Type B pancreatic cell (in vitro differentiated cells): ENCODE measurements at regions not wholly inside any gene's neighbourhood (a gene's known extent, or its start where the extent isn't known, plus 50 kb on each side); places are given as distances from the start of the nearest gene placed in this dataset.
"Not testable (repeated sequence)": the region's sequence is repeated elsewhere in the genome, so short reads cannot be mapped to it uniquely, and the experiment has no call there.

Experiments
- DNase-seq: peaks from one replicate; pipeline ENCODE4 v3.0.0; 2021; ENCODE audit warnings: mixed read lengths; ENCODE audit not compliant: unreplicated experiment; ENCODE audit errors: extremely low spot score
- H3K27ac Mint-ChIP-seq: 2 replicates; pipeline ENCODE4 v1.8.0; 2021; ENCODE audit warnings: mild to moderate bottlenecking, mixed read lengths
- H3K27me3 Mint-ChIP-seq: 2 replicates; pipeline ENCODE4 v1.8.0; 2021; ENCODE audit warnings: mixed read lengths
- H3K36me3 Mint-ChIP-seq: 2 replicates; pipeline ENCODE4 v1.8.0; 2021; ENCODE audit warnings: mixed read lengths
- H3K4me1 Mint-ChIP-seq: one replicate; pipeline ENCODE4 v1.8.0; 2021; ENCODE audit warnings: mixed read lengths; ENCODE audit not compliant: unreplicated experiment
- H3K4me3 Mint-ChIP-seq: 2 replicates; pipeline ENCODE4 v1.8.0; 2021; ENCODE audit warnings: mild to moderate bottlenecking, mixed read lengths
- H3K9me3 Mint-ChIP-seq: 2 replicates; pipeline ENCODE4 v1.8.0; 2021; ENCODE audit warnings: mixed read lengths
- CTCF ChIP-seq: fragments of 200-600 bp; sonication (generic); conservative IDR thresholded peaks from 2 replicates; pipeline ENCODE4 v1.5.0; 2021; ENCODE audit warnings: antibody characterized with exemption, mild to moderate bottlenecking

GRCh38 chr11:16526947-16527346 lies 170.6 kb upstream of the SOX6 start:
- H3K27me3 Mint-ChIP-seq: peaks cover 3% of the 10 kb centered on the region
- H3K36me3 Mint-ChIP-seq: no peaks in the 10 kb centered on the region
- no peak for TF ChIP-seq CTCF
- no peaks in the 10 kb centered on the region for H3K9me3 Mint-ChIP-seq
- H3K27ac Mint-ChIP-seq: no peak overlapping the region
- no peak for DNase-seq
- H3K4me1 Mint-ChIP-seq: peaks cover 5% of the 10 kb centered on the region
- no peak overlapping the region for H3K4me3 Mint-ChIP-seq

GRCh38 chr11:16520713-16521112 lies 164.4 kb upstream of the SOX6 start:
- DNase-seq: not testable (repeated sequence)

GRCh38 chr11:16512899-16513241 lies 156.5 kb upstream of the SOX6 start:
- Mint-ChIP-seq H3K9me3 (no peaks in the 10 kb centered on the region), H3K27ac (no peak overlapping the region), H3K4me3 (no peak overlapping the region), H3K4me1 (peaks cover 5% of the 10 kb centered on the region), H3K27me3 (no peaks in the 10 kb centered on the region), H3K36me3 (no peaks in the 10 kb centered on the region)
- no peak for TF ChIP-seq CTCF
- DNase-seq: no peak

More at GRCh38 chr11:16520713-16521112, 164.4 kb upstream of the SOX6 start:
- not testable (repeated sequence) for H3K36me3 Mint-ChIP-seq, H3K4me3 Mint-ChIP-seq, H3K27ac Mint-ChIP-seq, H3K4me1 Mint-ChIP-seq, H3K9me3 Mint-ChIP-seq, H3K27me3 Mint-ChIP-seq

GRCh38 chr11:16512198-16512898 lies 156.0 kb upstream of the SOX6 start:
- DNase-seq: no peak

GRCh38 chr11:16511116-16512114 lies 155.1 kb upstream of the SOX6 start:
- H3K4me3 Mint-ChIP-seq: no peak overlapping the region
- H3K36me3 Mint-ChIP-seq: no peaks in the 10 kb centered on the region
- H3K27ac Mint-ChIP-seq: no peak overlapping the region
- no peaks in the 10 kb centered on the region for H3K27me3 Mint-ChIP-seq
- TF ChIP-seq CTCF: no peak
- no peak for DNase-seq
- peaks cover 5% of the 10 kb centered on the region for H3K4me1 Mint-ChIP-seq
- H3K9me3 Mint-ChIP-seq: peaks cover 3% of the 10 kb centered on the region

More at GRCh38 chr11:16512198-16512898, 156.0 kb upstream of the SOX6 start:
- Mint-ChIP-seq H3K27ac (no peak overlapping the region), H3K4me1 (peaks cover 5% of the 10 kb centered on the region), H3K9me3 (no peaks in the 10 kb centered on the region), H3K36me3 (no peaks in the 10 kb centered on the region), H3K4me3 (no peak overlapping the region), H3K27me3 (no peaks in the 10 kb centered on the region)
- TF ChIP-seq CTCF: no peak

GRCh38 chr11:16505481-16505880 lies 149.1 kb upstream of the SOX6 start:
- no peaks in the 10 kb centered on the region for H3K36me3 Mint-ChIP-seq
- no peak overlapping the region for H3K4me3 Mint-ChIP-seq
- peaks cover 22% of the 10 kb centered on the region for H3K9me3 Mint-ChIP-seq
- DNase-seq: no peak
- no peaks in the 10 kb centered on the region for H3K4me1 Mint-ChIP-seq
- TF ChIP-seq CTCF: no peak
- no peaks in the 10 kb centered on the region for H3K27me3 Mint-ChIP-seq
- no peak overlapping the region for H3K27ac Mint-ChIP-seq

GRCh38 chr11:16503891-16504290 lies 147.5 kb upstream of the SOX6 start:
- H3K27ac Mint-ChIP-seq, H3K4me3 Mint-ChIP-seq, H3K36me3 Mint-ChIP-seq, DNase-seq, H3K27me3 Mint-ChIP-seq, H3K4me1 Mint-ChIP-seq: not testable (repeated sequence)
- H3K9me3 Mint-ChIP-seq: peaks cover 22% of the 10 kb centered on the region
